ENCODE measurements at regions not wholly inside any gene's neighbourhood (a gene's known extent, or its start where the extent isn't known, plus 50 kb on each side); places are given as distances from the start of the nearest gene placed in this dataset.

GRCh38 chr2:180523621-180524340 is 456.6 kb upstream of the UBE2E3 start:
- peaks cover 13 to 14% of the 10 kb centered on the region in 2 experiments for H3K4me1 Mint-ChIP-seq
- WGBS (ENCODE audit: extremely low coverage, insufficient read length, low lambda C conversion rate): no CpG with 5 or more reads among the region's 6 CpGs
- H3K9me3 Mint-ChIP-seq: peaks cover 2 to 6% of the 10 kb centered on the region in 2 experiments; a peak in 3 of 5 replicates
- no peaks in the 10 kb centered on the region for H3K79me1 ChIP-seq (ENCODE audit: insufficient read depth, low read depth, low read length, poor library complexity, severe bottlenecking)
- no peak overlapping the region for H3T11ph ChIP-seq (ENCODE audit: low read length)
- no peak overlapping the region for H2BK15ac ChIP-seq (ENCODE audit: low read depth, low read length)
- no peak overlapping the region for H2AK5ac ChIP-seq (ENCODE audit: insufficient read length, low read length)
- H2AFZ ChIP-seq (ENCODE audit: low read length): no peak overlapping the region
- H3K4ac ChIP-seq (ENCODE audit: low read depth, low read length): no peak overlapping the region
- H2BK5ac ChIP-seq (ENCODE audit: insufficient read length, low read length): no peak overlapping the region
- no peaks in the 10 kb centered on the region for H3K27me3 ChIP-seq (ENCODE audit: insufficient read depth, low read length)
- no peak overlapping the region for H3K18ac ChIP-seq (ENCODE audit: insufficient read length, low read depth, low read length)
- no peak overlapping the region for H3K14ac ChIP-seq (ENCODE audit: insufficient read depth, low read length)
- no peaks in the 10 kb centered on the region for H3K4me1 ChIP-seq (ENCODE audit: insufficient read depth, low read length)
- H3K36me3 Mint-ChIP-seq (ENCODE audit: insufficient read depth in 1 of 3, low read depth in 3 of 3): peaks cover 0 to 2% (median 0%) of the 10 kb centered on the region in 3 experiments; a peak in 1 of 7 replicates
- no peak overlapping the region for H3K56ac ChIP-seq (ENCODE audit: insufficient read length, low read depth, low read length)
- H3K4me3 Mint-ChIP-seq: no peak overlapping the region
- TF ChIP-seq, protein P1, sequence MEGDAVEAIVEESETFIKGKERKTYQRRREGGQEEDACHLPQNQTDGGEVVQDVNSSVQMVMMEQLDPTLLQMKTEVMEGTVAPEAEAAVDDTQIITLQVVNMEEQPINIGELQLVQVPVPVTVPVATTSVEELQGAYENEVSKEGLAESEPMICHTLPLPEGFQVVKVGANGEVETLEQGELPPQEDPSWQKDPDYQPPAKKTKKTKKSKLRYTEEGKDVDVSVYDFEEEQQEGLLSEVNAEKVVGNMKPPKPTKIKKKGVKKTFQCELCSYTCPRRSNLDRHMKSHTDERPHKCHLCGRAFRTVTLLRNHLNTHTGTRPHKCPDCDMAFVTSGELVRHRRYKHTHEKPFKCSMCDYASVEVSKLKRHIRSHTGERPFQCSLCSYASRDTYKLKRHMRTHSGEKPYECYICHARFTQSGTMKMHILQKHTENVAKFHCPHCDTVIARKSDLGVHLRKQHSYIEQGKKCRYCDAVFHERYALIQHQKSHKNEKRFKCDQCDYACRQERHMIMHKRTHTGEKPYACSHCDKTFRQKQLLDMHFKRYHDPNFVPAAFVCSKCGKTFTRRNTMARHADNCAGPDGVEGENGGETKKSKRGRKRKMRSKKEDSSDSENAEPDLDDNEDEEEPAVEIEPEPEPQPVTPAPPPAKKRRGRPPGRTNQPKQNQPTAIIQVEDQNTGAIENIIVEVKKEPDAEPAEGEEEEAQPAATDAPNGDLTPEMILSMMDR (conservative IDR thresholded peaks at IDR 0.05): no peak
- H4K91ac ChIP-seq (ENCODE audit: insufficient read length, low read depth, low read length): no peak overlapping the region
- H4K8ac ChIP-seq (replicated peaks; ENCODE audit: insufficient read length, low read depth, low read length): no peak overlapping the region
- no peak overlapping the region for H2BK120ac ChIP-seq (ENCODE audit: low read depth, low read length, poor library complexity, severe bottlenecking)
- no peak overlapping the region for H3K23ac ChIP-seq (ENCODE audit: insufficient read length, low read depth, low read length)
- H4K5ac ChIP-seq (ENCODE audit: insufficient read length, low read depth, low read length): no peak overlapping the region
- H3K4me2 ChIP-seq (ENCODE audit: insufficient read depth, insufficient read length, low read length): no peak overlapping the region
- no peak overlapping the region for H2BK12ac ChIP-seq (ENCODE audit: insufficient read length, low read depth, low read length)
- no peak overlapping the region for H3K27ac ChIP-seq (ENCODE audit: insufficient read length, low read depth, low read length)
- no peaks in the 10 kb centered on the region for H3K27me3 Mint-ChIP-seq (ENCODE audit: low read depth)
- no peaks in the 10 kb centered on the region for H3K23me2 ChIP-seq (ENCODE audit: insufficient read length, low read depth, low read length, poor library complexity, severe bottlenecking)
- no peaks in the 10 kb centered on the region for H3K9me3 ChIP-seq (ENCODE audit: control insufficient read depth, low read depth, low read length)
- H3K79me2 ChIP-seq (ENCODE audit: insufficient read depth, low read length): no peaks in the 10 kb centered on the region
- H3K27ac Mint-ChIP-seq: no peak overlapping the region
- no peaks in the 10 kb centered on the region for H4K20me1 ChIP-seq (ENCODE audit: control insufficient read depth, insufficient read depth, insufficient read length)
- DNase-seq: no peak
- H3K9ac ChIP-seq (ENCODE audit: extremely low read depth, insufficient read length, low read length): no peak overlapping the region
- H2BK20ac ChIP-seq (ENCODE audit: low read depth, low read length, poor library complexity, severe bottlenecking): no peak overlapping the region

Measured in H9 (cell line).